Sigmoid colon (tissue), 4 donors: ENCODE measurements at regions not wholly inside any gene's neighbourhood (a gene's known extent, or its start where the extent isn't known, plus 50 kb on each side); places are given as distances from the start of the nearest gene placed in this dataset.

Source experiments
- CTCF ChIP-seq, 4 experiments: fragments of 450-650 bp in 3 of 4; fragments of 200-600 bp in 1 of 4; IDR thresholded peaks; one replicate each; pipeline ENCODE4 v1.5.1; 2016 to 2019; ENCODE audit warnings: antibody characterized with exemption in 4 of 4, mild to moderate bottlenecking in 3 of 4, moderate library complexity in 2 of 4
- EP300 ChIP-seq, 4 donors: sonication (generic); formaldehyde crosslinking; IDR thresholded peaks; one replicate each; pipeline ENCODE4 v1.6.1; 2017; ENCODE audit warnings: antibody characterized with exemption in 4 of 4
- POLR2A ChIP-seq, 2 donors: fragments of 450-650 bp; IDR thresholded peaks; one replicate each; pipeline ENCODE4 v1.6.1; 2016; ENCODE audit warnings: antibody characterized with exemption in 2 of 2, mild to moderate bottlenecking in 2 of 2, moderate library complexity in 2 of 2
- POLR2AphosphoS5 ChIP-seq, 4 donors: sonication (generic); formaldehyde crosslinking; IDR thresholded peaks; one replicate each; pipeline ENCODE4 v1.6.1; 2017; ENCODE audit warnings: antibody characterized with exemption in 4 of 4

GRCh38 chr2:150640039-150640438, 152.6 kb upstream of the RND3 start:
- TF ChIP-seq POLR2AphosphoS5 (IDR thresholded peaks at IDR 0.05): no peak
- no peak for TF ChIP-seq CTCF (IDR thresholded peaks at IDR 0.05)
- no peak for TF ChIP-seq EP300 (IDR thresholded peaks at IDR 0.05)
- no peak for TF ChIP-seq POLR2A (IDR thresholded peaks at IDR 0.05)
